Psoas muscle (tissue), 7 donors: ENCODE measurements at regions not wholly inside any gene's neighbourhood (a gene's known extent, or its start where the extent isn't known, plus 50 kb on each side); places are given as distances from the start of the nearest gene placed in this dataset.

Experiments
- ATAC-seq, 4 donors: fragments of 200-7000 bp; cut with Tn5 transposase; one replicate each; pipeline ENCODE4 v1.9.1; 2020; ENCODE audit warnings: moderate library complexity in 3 of 4, mild to moderate bottlenecking in 2 of 4
- DNase-seq, 2 donors: peaks; one replicate each; pipeline ENCODE4 v3.0.0-alpha.2; 2020
- H3K27ac ChIP-seq: fragments of 200-600 bp; one replicate; pipeline ENCODE4 v1.8.0; 2022
- H3K27me3 ChIP-seq, 3 donors: fragments of 200-600 bp in 1 of 3; one replicate each; pipeline versions ENCODE4 v1.6.1 to v1.8.0; 2013 to 2022; ENCODE audit warnings: low read length in 2 of 3, mild to moderate bottlenecking in 2 of 3, moderate library complexity in 1 of 3; ENCODE audit not compliant: insufficient read depth in 3 of 3
- H3K36me3 ChIP-seq, 2 donors: fragments of 200-600 bp in 1 of 2; one replicate each; pipeline versions ENCODE4 v1.6.1 to v1.8.0; 2013 to 2022; ENCODE audit warnings: low read depth in 1 of 2, mild to moderate bottlenecking in 1 of 2, moderate library complexity in 1 of 2; ENCODE audit not compliant: insufficient read depth in 1 of 2
- H3K4me1 ChIP-seq: fragments of 200-600 bp; one replicate; pipeline ENCODE4 v1.8.0; 2022
- H3K4me3 ChIP-seq: fragments of 200-600 bp; one replicate; pipeline ENCODE4 v1.8.0; 2022; ENCODE audit warnings: mild to moderate bottlenecking
- H3K9me3 ChIP-seq: fragments of 200-600 bp; one replicate; pipeline ENCODE4 v1.8.0; 2022
- WGBS, 3 donors: extraction: QIAGEN DNeasy Blood & Tissue Kit; methylation state at CpG; one replicate each; pipeline versions ENCODE4 v1.1.6 to v1.1.7; 2013; 5-methylcytosine and 5-hydroxymethylcytosine counted together
- intact Hi-C, 2 donors: fragments of 100-400 bp; cut with DNase I; formaldehyde crosslinking; loops; one replicate each; pipeline versions ENCODE4 v1.11.0 to v1.14.2; 2022
- TF ChIP-seq, protein P1 (sequence below): fragments of 200-600 bp; IDR thresholded peaks from one replicate; pipeline ENCODE4 v1.8.0; 2022; ENCODE audit warnings: antibody characterized with exemption
- donor health status: healthy with polysubstance abuse.
- donor health status: DM: no; HTN: no; CAD: no; lungs with moderate emphysema.
- donor health status: Bipolar disorder and iron deficiency.
- donor health status: healthy.
- donor health status: DM: yes; HTN: yes; CAD: no.
- donor health status: DM: no; HTN: no; CAD: no.
- donor health status: DM: yes; HTN: yes; CAD: no.

DNA sequence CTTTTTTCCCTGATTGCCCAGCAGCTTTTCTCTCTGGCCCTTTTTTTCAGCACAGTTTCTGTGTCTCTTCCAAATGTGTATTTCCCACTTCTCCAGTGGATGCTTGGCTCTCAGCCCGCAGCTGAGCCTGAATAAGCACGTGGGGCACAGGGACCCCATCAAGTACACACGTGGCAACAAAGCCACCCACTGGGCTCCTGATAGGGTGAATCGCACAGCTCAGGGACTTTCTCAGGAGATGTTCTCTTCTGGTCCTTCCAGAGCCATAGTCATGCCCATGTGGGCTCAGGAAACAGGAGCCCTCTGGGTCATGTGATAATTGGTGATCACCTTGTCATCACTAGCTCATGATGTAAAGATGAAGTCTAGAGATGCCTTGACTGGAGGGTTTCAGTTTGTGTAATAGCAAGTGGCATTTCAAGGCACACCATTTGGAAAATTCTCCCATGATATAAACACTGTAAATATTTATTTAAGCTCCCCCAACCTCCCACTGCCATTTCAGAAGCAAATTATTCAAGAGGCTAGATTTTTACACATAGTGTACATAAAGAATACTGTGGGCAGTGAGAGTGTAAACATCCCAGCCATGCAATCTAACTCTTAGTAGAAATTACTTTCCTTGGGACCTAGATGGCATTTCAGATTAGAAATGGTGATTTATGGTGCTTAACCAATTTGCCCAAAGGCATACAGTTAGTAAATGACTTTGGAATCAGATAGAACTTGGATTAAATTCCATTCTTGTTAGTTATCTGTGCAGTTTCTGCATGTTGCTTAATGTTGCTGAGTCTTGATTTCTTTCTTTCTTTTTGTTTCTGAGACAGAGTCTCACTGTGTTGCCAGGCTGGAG is 597.5 kb downstream of the SLC4A3 start:
- Histone ChIP-seq H3K36me3 (no peaks in the 10 kb centered on the region), H3K27me3 (no peaks in the 10 kb centered on the region), H3K4me1 (no peaks in the 10 kb centered on the region), H3K27ac (no peak overlapping the region), H3K9me3 (no peaks in the 10 kb centered on the region), H3K4me3 (no peak overlapping the region)
- ATAC-seq (no peak), DNase-seq (no peak)
- WGBS, 3 donors: 17 to 27% (median 26%) methylated on average over 4 of the region's 4 CpGs
- TF ChIP-seq, protein P1, sequence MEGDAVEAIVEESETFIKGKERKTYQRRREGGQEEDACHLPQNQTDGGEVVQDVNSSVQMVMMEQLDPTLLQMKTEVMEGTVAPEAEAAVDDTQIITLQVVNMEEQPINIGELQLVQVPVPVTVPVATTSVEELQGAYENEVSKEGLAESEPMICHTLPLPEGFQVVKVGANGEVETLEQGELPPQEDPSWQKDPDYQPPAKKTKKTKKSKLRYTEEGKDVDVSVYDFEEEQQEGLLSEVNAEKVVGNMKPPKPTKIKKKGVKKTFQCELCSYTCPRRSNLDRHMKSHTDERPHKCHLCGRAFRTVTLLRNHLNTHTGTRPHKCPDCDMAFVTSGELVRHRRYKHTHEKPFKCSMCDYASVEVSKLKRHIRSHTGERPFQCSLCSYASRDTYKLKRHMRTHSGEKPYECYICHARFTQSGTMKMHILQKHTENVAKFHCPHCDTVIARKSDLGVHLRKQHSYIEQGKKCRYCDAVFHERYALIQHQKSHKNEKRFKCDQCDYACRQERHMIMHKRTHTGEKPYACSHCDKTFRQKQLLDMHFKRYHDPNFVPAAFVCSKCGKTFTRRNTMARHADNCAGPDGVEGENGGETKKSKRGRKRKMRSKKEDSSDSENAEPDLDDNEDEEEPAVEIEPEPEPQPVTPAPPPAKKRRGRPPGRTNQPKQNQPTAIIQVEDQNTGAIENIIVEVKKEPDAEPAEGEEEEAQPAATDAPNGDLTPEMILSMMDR: no peak
- intact Hi-C loops: no loop called here

GRCh38 chr2:220226076-220226475 is 598.6 kb downstream of the SLC4A3 start:
- Histone ChIP-seq H3K36me3 (no peaks in the 10 kb centered on the region), H3K4me1 (no peaks in the 10 kb centered on the region)

GRCh38 chr2:220226546-220226945 is 599.1 kb downstream of the SLC4A3 start:
- Histone ChIP-seq H3K36me3 (no peaks in the 10 kb centered on the region), H3K27me3 (no peaks in the 10 kb centered on the region)

More at GRCh38 chr2:220226076-220226475, 598.6 kb downstream of the SLC4A3 start:
- Histone ChIP-seq H3K27ac (no peak overlapping the region), H3K4me3 (no peak overlapping the region), H3K9me3 (no peaks in the 10 kb centered on the region), H3K27me3 (no peaks in the 10 kb centered on the region)
- TF ChIP-seq, protein P1: no peak
- WGBS, 3 donors: 85 to 93% (median 88%) methylated on average over 2 of the region's 2 CpGs
- ATAC-seq (no peak), DNase-seq (no peak)
- intact Hi-C loops: no loop called here

DNA sequence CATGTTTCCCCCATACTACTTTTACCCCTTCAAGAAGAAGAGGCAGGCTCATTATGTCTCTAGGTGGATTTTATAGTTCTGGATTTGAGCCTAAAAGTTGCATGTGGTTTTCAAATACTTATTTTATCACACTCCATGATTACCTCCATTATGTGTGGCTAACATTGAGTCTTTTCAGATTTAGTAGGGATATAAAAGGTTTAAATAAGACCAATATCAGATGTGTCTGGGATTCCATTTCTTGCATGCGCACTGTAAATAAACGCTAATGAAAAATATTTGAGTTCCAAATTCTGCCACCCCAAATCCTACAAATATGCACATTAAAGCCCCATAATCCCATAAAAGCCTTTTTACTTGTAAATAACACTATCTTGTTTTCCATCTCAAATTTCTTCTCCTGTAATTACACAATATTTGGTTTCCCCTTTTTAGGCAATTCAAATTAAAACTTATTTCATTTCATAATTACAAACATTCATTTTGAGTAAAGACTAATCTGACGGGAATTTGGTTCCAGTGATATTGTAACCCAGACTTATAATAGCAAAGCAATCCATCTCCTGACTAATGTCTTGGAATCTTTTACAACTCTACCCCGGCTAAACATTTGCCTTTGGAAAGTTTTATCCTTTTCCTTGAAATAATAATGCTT is 600.0 kb downstream of the SLC4A3 start:
- H3K27ac ChIP-seq: no peak overlapping the region
- no peak for ATAC-seq
- DNase-seq: no peak
- no peaks in the 10 kb centered on the region for H3K9me3 ChIP-seq
- WGBS, 3 donors: 41 to 54% (median 50%) methylated on average over 4 of the region's 4 CpGs
- H3K4me3 ChIP-seq: no peak overlapping the region
- no peaks in the 10 kb centered on the region for H3K27me3 ChIP-seq
- H3K36me3 ChIP-seq: no peaks in the 10 kb centered on the region
- intact Hi-C loops: no loop called here
- TF ChIP-seq, protein P1: no peak
- no peaks in the 10 kb centered on the region for H3K4me1 ChIP-seq

More at GRCh38 chr2:220226546-220226945, 599.1 kb downstream of the SLC4A3 start:
- no peak for DNase-seq
- H3K4me3 ChIP-seq: no peak overlapping the region
- TF ChIP-seq, protein P1: no peak
- intact Hi-C loops: no loop called here
- no peak overlapping the region for H3K27ac ChIP-seq
- WGBS, 3 donors: 84 to 97% (median 97%) methylated on average over 1 of the region's 1 CpG
- no peak for ATAC-seq
- no peaks in the 10 kb centered on the region for H3K9me3 ChIP-seq
- H3K4me1 ChIP-seq: no peaks in the 10 kb centered on the region
